ENCODE measurements at regions not wholly inside any gene's neighbourhood (a gene's known extent, or its start where the extent isn't known, plus 50 kb on each side); places are given as distances from the start of the nearest gene placed in this dataset.

GRCh38 chr2:157075924-157076323 is 181.6 kb upstream of the GALNT5 start:
- DNase-seq, result peak; percentile 16

- no peak for DNase-seq
Measured at GRCh38 chr2:157076526-157077161, 180.9 kb upstream of the GALNT5 start.

GRCh38 chr2:157077753-157078350 is 179.7 kb upstream of the GALNT5 start:
- no peak for DNase-seq

- DNase-seq, result no peak
Measured at GRCh38 chr2:157082950-157083349, 174.6 kb upstream of the GALNT5 start.

- no peak for DNase-seq
Measured at GRCh38 chr2:157085522-157085921, 172.0 kb upstream of the GALNT5 start.

- no peak for DNase-seq
Measured at GRCh38 chr2:157087373-157088002, 170.0 kb upstream of the GALNT5 start.

GRCh38 chr2:157093666-157094065 is 163.8 kb upstream of the GALNT5 start:
- DNase-seq, result no peak

- DNase-seq, result no peak
Measured at GRCh38 chr2:157105372-157105771, 152.1 kb upstream of the GALNT5 start.

- DNase-seq, result no peak
Measured at GRCh38 chr2:157106950-157107349, 150.6 kb upstream of the GALNT5 start.

- no peak for DNase-seq
Measured at GRCh38 chr2:157107460-157107859, 150.0 kb upstream of the GALNT5 start.

GRCh38 chr2:157107877-157108276 is 149.6 kb upstream of the GALNT5 start:
- no peak for DNase-seq

GRCh38 chr2:157122776-157123175 is 134.7 kb upstream of the GALNT5 start:
- DNase-seq, result no peak

- DNase-seq, result no peak
Measured at GRCh38 chr2:157124731-157125130, 132.8 kb upstream of the GALNT5 start.

GRCh38 chr2:157125685-157126084 is 131.8 kb upstream of the GALNT5 start:
- DNase-seq, result no peak

- no peak for DNase-seq
Measured at GRCh38 chr2:157127249-157128012, 130.1 kb upstream of the GALNT5 start.

GRCh38 chr2:157143901-157144300 is 113.6 kb upstream of the GALNT5 start:
- DNase-seq, result no peak

GRCh38 chr2:157149270-157149669 is 108.2 kb upstream of the GALNT5 start:
- no peak for DNase-seq

GRCh38 chr2:157150747-157151146 is 106.8 kb upstream of the GALNT5 start:
- DNase-seq, result no peak

GRCh38 chr2:157152362-157152761 is 105.1 kb upstream of the GALNT5 start:
- no peak for DNase-seq

GRCh38 chr2:157155992-157156391 is 101.5 kb upstream of the GALNT5 start:
- DNase-seq, result no peak

- no peak for DNase-seq
Measured at GRCh38 chr2:157158111-157158510, 99.4 kb upstream of the GALNT5 start.

GRCh38 chr2:157159221-157159934 is 98.1 kb upstream of the GALNT5 start:
- no peak for DNase-seq

GRCh38 chr2:157160111-157160510 is 97.4 kb upstream of the GALNT5 start:
- DNase-seq, result no peak
